ENCODE measurements at regions not wholly inside any gene's neighbourhood (a gene's known extent, or its start where the extent isn't known, plus 50 kb on each side); places are given as distances from the start of the nearest gene placed in this dataset.

GRCh38 chr14:30134936-30135335 is 207.3 kb upstream of the PRKD1 start:
- ChIA-PET CTCF (no interaction called here), POLR2A (no interaction called here)
- BruUV-seq (replicated peaks) = no TSS peak
- Mint-ChIP-seq H3K4me1 (ENCODE audit: insufficient read depth, unreplicated experiment) (no peaks in the 10 kb centered on the region), H3K4me3 (ENCODE audit: unreplicated experiment) (no peak overlapping the region), H3K36me3 (ENCODE audit: insufficient read depth, unreplicated experiment) (no peaks in the 10 kb centered on the region), H3K27me3 (ENCODE audit: insufficient read depth, unreplicated experiment) (no peaks in the 10 kb centered on the region), H3K27ac (ENCODE audit: low read depth, unreplicated experiment) (no peak overlapping the region), H3K9me3 (ENCODE audit: unreplicated experiment) (no peaks in the 10 kb centered on the region)
- no peak for TF ChIP-seq CTCF (IDR thresholded peaks at IDR 0.05; ENCODE audit: unreplicated experiment)
- DNase-seq (ENCODE audit: unreplicated experiment) = no peak
- intact Hi-C loops (cut with micrococcal nuclease) = no loop called here

GRCh38 chr14:30138567-30138966 is 210.9 kb upstream of the PRKD1 start:
- CTCF ChIA-PET = no interaction called here
- Mint-ChIP-seq H3K9me3 (ENCODE audit: unreplicated experiment) (no peaks in the 10 kb centered on the region), H3K4me3 (ENCODE audit: unreplicated experiment) (no peak overlapping the region), H3K27me3 (ENCODE audit: insufficient read depth, unreplicated experiment) (no peaks in the 10 kb centered on the region), H3K27ac (ENCODE audit: low read depth, unreplicated experiment) (no peak overlapping the region), H3K4me1 (ENCODE audit: insufficient read depth, unreplicated experiment) (no peaks in the 10 kb centered on the region), H3K36me3 (ENCODE audit: insufficient read depth, unreplicated experiment) (no peaks in the 10 kb centered on the region)
- POLR2A ChIA-PET = no interaction called here
- intact Hi-C loops (cut with micrococcal nuclease) = no loop called here
- BruUV-seq (replicated peaks) = no TSS peak
- no peak for TF ChIP-seq CTCF (IDR thresholded peaks at IDR 0.05; ENCODE audit: unreplicated experiment)
- no peak for DNase-seq (ENCODE audit: unreplicated experiment)

DNA sequence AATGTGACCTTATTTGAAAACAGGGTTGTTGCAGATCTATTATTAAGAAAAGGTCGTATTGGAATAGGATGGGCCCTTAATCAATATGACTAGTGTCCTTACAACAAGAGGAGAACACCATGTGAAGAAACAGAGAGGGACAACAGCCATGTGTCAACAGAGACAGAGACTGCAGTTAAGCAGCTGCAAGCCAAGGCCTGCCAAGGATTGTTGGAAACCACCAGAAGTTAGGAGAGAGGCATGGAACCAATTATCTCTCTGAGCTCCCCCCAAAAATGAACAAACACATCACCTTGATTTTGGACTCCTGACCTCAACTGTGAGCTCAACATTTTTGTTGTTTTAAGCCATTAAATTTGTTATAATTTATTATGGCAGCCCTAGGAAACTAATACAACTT is 214.6 kb upstream of the PRKD1 start:
- peaks cover 16% of the 10 kb centered on the region for H3K9me3 Mint-ChIP-seq (ENCODE audit: unreplicated experiment)
- no peak overlapping the region for H3K27ac Mint-ChIP-seq (ENCODE audit: low read depth, unreplicated experiment)
- POLR2A ChIA-PET = no interaction called here
- no peaks in the 10 kb centered on the region for H3K4me1 Mint-ChIP-seq (ENCODE audit: insufficient read depth, unreplicated experiment)
- H3K4me3 Mint-ChIP-seq (ENCODE audit: unreplicated experiment) = no peak overlapping the region
- TF ChIP-seq CTCF (IDR thresholded peaks at IDR 0.05; ENCODE audit: unreplicated experiment) = no peak
- DNase-seq (ENCODE audit: unreplicated experiment) = no peak
- intact Hi-C loops (cut with micrococcal nuclease) = no loop called here
- no peaks in the 10 kb centered on the region for H3K36me3 Mint-ChIP-seq (ENCODE audit: insufficient read depth, unreplicated experiment)
- CTCF ChIA-PET = interaction anchor here (0.5 kb wide), 1 partner anchor 123 kb away, joined by 3 read pairs; no protein-coding TSS in a partner anchor
- no TSS peak for BruUV-seq (replicated peaks)
- H3K27me3 Mint-ChIP-seq (ENCODE audit: insufficient read depth, unreplicated experiment) = no peaks in the 10 kb centered on the region

DNA sequence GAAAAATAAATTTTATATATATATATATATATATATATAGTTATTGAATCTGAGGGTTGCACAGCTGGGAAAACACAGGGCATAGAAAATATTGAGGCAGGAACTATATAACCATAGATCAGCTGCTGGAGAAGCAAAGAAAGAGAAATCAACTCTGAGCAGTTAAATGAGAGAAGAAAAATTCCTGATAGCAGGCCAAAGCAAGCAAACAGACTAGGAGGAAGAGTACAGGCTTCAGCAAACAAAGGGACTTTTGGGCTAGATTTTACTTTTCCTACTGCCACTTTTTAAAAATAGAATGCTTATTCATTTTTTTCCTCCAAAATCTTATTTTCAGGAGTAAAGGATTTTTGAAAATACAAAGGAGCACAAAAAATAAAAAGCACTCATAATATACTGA is 216.0 kb upstream of the PRKD1 start:
- no peak for TF ChIP-seq CTCF (IDR thresholded peaks at IDR 0.05; ENCODE audit: unreplicated experiment)
- peaks cover 29% of the 10 kb centered on the region for H3K9me3 Mint-ChIP-seq (ENCODE audit: unreplicated experiment)
- ChIA-PET POLR2A (no interaction called here), CTCF (interaction anchor here (0.7 to 1.1 kb wide), 2 partner anchors 10 to 306 kb away, joined by 3 to 4 read pairs; no protein-coding TSS in a partner anchor)
- H3K4me1 Mint-ChIP-seq (ENCODE audit: insufficient read depth, unreplicated experiment) = no peaks in the 10 kb centered on the region
- no peak overlapping the region for H3K27ac Mint-ChIP-seq (ENCODE audit: low read depth, unreplicated experiment)
- no peak overlapping the region for H3K4me3 Mint-ChIP-seq (ENCODE audit: unreplicated experiment)
- no peak for DNase-seq (ENCODE audit: unreplicated experiment)
- intact Hi-C loops (cut with micrococcal nuclease) = no loop called here
- no TSS peak for BruUV-seq (replicated peaks)
- no peaks in the 10 kb centered on the region for H3K36me3 Mint-ChIP-seq (ENCODE audit: insufficient read depth, unreplicated experiment)
- no peaks in the 10 kb centered on the region for H3K27me3 Mint-ChIP-seq (ENCODE audit: insufficient read depth, unreplicated experiment)
